ENCODE measurements at regions not wholly inside any gene's neighbourhood (a gene's known extent, or its start where the extent isn't known, plus 50 kb on each side); places are given as distances from the start of the nearest gene placed in this dataset.

- H3K79me2 ChIP-seq (ENCODE audit: insufficient read depth, low read length), result no peaks in the 10 kb centered on the region
- ChIA-PET RAD21 (ENCODE audit: low non-redundant PET in 1 of 2, low total read pairs in 2 of 2, uncharacterized antibody in 2 of 2, unreplicated experiment in 2 of 2) (no interaction called here), CTCF (no interaction called here)
These were observed 292.2 kb downstream of the FRK start for GRCh38 chr6:115768500-115768899.

More at GRCh38 chr6:115768500-115768899, 292.2 kb downstream of the FRK start:
- Histone ChIP-seq H3K4me2 (ENCODE audit: low read length) (no peak overlapping the region), H3K9me3 (ENCODE audit: control insufficient read depth in 1 of 2, insufficient read depth in 1 of 2, low read depth in 1 of 2, low read length in 2 of 2) (no peaks in the 10 kb centered on the region), H3K36me3 (ENCODE audit: control insufficient read depth in 1 of 2, insufficient read depth in 2 of 2, low read length in 2 of 2) (no peaks in the 10 kb centered on the region), H3K4me3 (replicated peaks in 1 of 2; ENCODE audit: low read depth in 1 of 2, low read length in 2 of 2) (no peak overlapping the region), H3K27me3 (ENCODE audit: insufficient read depth, low read length) (peaks cover 10% of the 10 kb centered on the region; the same call in 1 of the 2 replicates), H3K27ac (ENCODE audit: low read depth, low read length) (no peak overlapping the region), H2AFZ (ENCODE audit: low read depth, low read length, poor library complexity, severe bottlenecking) (no peak overlapping the region), H3K9ac (ENCODE audit: low read length) (no peak overlapping the region), H3K9me2 (ENCODE audit: insufficient read depth) (no peaks in the 10 kb centered on the region), H3K4me1 (ENCODE audit: control insufficient read depth in 1 of 2, insufficient read depth in 2 of 2, low read length in 2 of 2) (no peaks in the 10 kb centered on the region), H4K20me1 (ENCODE audit: insufficient read depth) (no peaks in the 10 kb centered on the region)
- BruUV-seq (replicated peaks), result no TSS peak
- intact Hi-C loops (cut with micrococcal nuclease), result no loop called here
- POLR2A ChIA-PET, result no interaction called here
- ATAC-seq, result no peak
- no peak for TF ChIP-seq MAX (IDR thresholded peaks at IDR 0.05)
- no peak for TF ChIP-seq TCF7L2 (IDR thresholded peaks at IDR 0.05; ENCODE audit: borderline replicate concordance, extremely low read depth, insufficient read depth, insufficient read length)
- no peak for TF ChIP-seq REST (IDR thresholded peaks at IDR 0.05; ENCODE audit: low read depth)
- TF ChIP-seq RAD21 (IDR thresholded peaks at IDR 0.05; ENCODE audit: low read depth), result no peak
- no peak for TF ChIP-seq JUND (IDR thresholded peaks at IDR 0.05)
- no peak for TF ChIP-seq ELF1 (IDR thresholded peaks at IDR 0.05; ENCODE audit: borderline replicate concordance, low read depth)
- TF ChIP-seq EZH2phosphoT487 (IDR thresholded peaks at IDR 0.05; ENCODE audit: borderline replicate concordance), result no peak
- no peak for TF ChIP-seq ATF3 (IDR thresholded peaks at IDR 0.05)
- no peak for TF ChIP-seq EGR1 (IDR thresholded peaks at IDR 0.05; ENCODE audit: low read depth)
- no peak for TF ChIP-seq POLR2AphosphoS5 (IDR thresholded peaks at IDR 0.05; ENCODE audit: low read depth, low read length)
- no peak for TF ChIP-seq YY1 (IDR thresholded peaks at IDR 0.05; ENCODE audit: extremely low read depth, insufficient replicate concordance, low read depth, low read length)
- no peak for TF ChIP-seq SIN3A (IDR thresholded peaks at IDR 0.05; ENCODE audit: low read depth)
- no peak for TF ChIP-seq ZNF274 (IDR thresholded peaks at IDR 0.05; ENCODE audit: low read depth, low read length)
- TF ChIP-seq EZH2 (IDR thresholded peaks at IDR 0.05), result no peak
- TF ChIP-seq ZBTB33 (IDR thresholded peaks at IDR 0.05; ENCODE audit: extremely low read depth, insufficient replicate concordance, low read length), result no peak
- TF ChIP-seq SP1 (IDR thresholded peaks at IDR 0.05; ENCODE audit: low read depth), result no peak
- TF ChIP-seq POLR2A (IDR thresholded peaks at IDR 0.05; ENCODE audit: borderline replicate concordance, extremely low read depth, insufficient read depth, insufficient read length), result no peak
- DNase-seq (ENCODE audit: low read depth, low spot score), result no peak
